Omental fat pad (tissue), 3 donors: ENCODE measurements at regions not wholly inside any gene's neighbourhood (a gene's known extent, or its start where the extent isn't known, plus 50 kb on each side); places are given as distances from the start of the nearest gene placed in this dataset.

Source experiments
- ATAC-seq: fragments of 150-250 bp; one replicate; pipeline ENCODE4 v1.9.1; 2016; ENCODE audit warnings: mild to moderate bottlenecking, moderate library complexity; ENCODE audit not compliant: low FRiP score
- DNase-seq: peaks from one replicate; pipeline ENCODE4 v3.0.0-alpha.2; 2019; ENCODE audit warnings: low spot score
- TF ChIP-seq, protein P1 (sequence below), 3 donors: fragments of 450-650 bp; IDR thresholded peaks; one replicate each; pipeline ENCODE4 v1.5.1; 2016 to 2017; ENCODE audit warnings: antibody characterized with exemption in 3 of 3, mild to moderate bottlenecking in 3 of 3, moderate library complexity in 2 of 3

DNA sequence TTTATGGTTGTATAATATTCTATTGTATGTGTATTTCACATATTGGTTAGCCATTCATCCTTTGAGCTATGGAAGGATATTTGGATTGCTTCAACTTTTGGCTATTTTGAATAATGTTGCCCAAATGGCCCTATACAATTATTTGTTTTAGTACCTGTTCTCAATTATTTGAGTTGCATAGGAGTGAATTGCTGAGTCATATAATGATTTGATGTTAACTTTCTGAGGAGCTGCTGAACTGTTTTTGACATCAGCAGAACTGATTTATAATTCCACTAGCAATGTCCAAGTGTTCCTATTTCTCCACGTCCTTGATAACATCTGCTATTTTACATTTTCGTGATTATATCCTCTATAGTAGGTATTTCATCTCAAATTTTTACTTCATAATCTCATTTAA is 839.9 kb downstream of the KCNT2 start:
- ATAC-seq (no peak), DNase-seq (no peak)
- TF ChIP-seq, protein P1, sequence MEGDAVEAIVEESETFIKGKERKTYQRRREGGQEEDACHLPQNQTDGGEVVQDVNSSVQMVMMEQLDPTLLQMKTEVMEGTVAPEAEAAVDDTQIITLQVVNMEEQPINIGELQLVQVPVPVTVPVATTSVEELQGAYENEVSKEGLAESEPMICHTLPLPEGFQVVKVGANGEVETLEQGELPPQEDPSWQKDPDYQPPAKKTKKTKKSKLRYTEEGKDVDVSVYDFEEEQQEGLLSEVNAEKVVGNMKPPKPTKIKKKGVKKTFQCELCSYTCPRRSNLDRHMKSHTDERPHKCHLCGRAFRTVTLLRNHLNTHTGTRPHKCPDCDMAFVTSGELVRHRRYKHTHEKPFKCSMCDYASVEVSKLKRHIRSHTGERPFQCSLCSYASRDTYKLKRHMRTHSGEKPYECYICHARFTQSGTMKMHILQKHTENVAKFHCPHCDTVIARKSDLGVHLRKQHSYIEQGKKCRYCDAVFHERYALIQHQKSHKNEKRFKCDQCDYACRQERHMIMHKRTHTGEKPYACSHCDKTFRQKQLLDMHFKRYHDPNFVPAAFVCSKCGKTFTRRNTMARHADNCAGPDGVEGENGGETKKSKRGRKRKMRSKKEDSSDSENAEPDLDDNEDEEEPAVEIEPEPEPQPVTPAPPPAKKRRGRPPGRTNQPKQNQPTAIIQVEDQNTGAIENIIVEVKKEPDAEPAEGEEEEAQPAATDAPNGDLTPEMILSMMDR (IDR thresholded peaks at IDR 0.05), result no peak

DNA sequence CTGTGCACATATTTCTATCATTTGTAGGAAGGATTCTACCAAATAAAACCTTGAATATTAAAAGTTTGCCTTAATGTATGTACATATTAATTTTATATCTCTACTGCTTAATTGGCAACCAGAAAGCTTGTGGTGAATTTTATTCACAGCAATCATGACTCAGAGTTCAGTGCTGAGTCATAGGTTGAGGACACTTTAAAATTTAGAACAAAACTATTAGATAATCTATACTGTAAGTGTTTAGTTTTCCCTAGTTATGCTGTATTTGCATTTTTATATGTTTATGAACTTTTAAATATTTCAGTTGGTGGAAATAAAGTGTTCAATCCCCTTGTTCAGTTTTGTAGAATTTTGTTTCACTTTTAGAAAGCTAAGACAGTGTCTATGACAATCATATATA is 841.5 kb downstream of the KCNT2 start:
- TF ChIP-seq, protein P1 (IDR thresholded peaks at IDR 0.05), result no peak
- DNase-seq, result no peak
- no peak for ATAC-seq

DNA sequence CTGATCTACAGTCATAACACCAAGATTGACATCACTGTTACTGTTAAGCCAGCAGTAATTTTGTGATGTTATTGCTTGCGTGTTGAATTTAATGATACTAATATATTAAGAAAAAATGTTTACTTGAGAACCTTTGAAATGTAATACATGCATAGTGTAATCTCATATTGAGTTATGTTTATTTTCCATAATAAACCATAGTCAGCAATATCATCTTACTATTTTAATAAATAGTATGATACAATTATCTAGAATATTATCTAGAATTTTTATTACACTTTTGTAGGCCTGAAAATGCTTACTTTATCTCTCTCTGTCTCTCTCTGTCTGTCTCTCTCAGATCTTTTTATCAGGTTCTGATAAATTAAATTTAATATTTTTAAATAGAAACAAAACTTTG is 843.1 kb downstream of the KCNT2 start:
- no peak for DNase-seq
- ATAC-seq, result no peak

DNA sequence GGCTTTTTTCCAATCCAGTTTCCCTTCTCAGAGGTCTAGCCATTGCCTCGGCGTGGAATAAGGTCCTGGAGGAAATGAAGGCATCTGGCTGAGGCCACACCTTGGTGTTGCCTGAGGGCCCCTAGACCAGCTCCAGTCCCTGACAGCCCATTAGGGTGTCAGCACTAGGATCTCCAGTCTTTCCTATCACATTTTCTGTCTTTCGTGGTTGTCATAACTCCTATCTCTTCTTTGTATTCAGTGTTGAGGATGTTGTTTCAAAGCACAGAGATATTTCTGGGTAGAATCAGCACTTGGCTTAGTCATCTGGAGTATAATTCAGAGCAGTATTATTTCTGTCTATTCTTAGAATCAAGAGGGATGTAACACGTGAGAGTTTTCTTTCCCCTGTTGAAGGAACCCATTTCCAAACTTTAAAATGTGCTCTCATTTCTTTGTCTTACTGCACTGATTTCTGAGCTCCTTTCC is 844.3 kb downstream of the KCNT2 start:
- TF ChIP-seq, protein P1 (IDR thresholded peaks at IDR 0.05), result no peak
- DNase-seq, result no peak
- no peak for ATAC-seq

More for the DNA sequence above, 843.1 kb downstream of the KCNT2 start:
- TF ChIP-seq, protein P1 (IDR thresholded peaks at IDR 0.05), result no peak

DNA sequence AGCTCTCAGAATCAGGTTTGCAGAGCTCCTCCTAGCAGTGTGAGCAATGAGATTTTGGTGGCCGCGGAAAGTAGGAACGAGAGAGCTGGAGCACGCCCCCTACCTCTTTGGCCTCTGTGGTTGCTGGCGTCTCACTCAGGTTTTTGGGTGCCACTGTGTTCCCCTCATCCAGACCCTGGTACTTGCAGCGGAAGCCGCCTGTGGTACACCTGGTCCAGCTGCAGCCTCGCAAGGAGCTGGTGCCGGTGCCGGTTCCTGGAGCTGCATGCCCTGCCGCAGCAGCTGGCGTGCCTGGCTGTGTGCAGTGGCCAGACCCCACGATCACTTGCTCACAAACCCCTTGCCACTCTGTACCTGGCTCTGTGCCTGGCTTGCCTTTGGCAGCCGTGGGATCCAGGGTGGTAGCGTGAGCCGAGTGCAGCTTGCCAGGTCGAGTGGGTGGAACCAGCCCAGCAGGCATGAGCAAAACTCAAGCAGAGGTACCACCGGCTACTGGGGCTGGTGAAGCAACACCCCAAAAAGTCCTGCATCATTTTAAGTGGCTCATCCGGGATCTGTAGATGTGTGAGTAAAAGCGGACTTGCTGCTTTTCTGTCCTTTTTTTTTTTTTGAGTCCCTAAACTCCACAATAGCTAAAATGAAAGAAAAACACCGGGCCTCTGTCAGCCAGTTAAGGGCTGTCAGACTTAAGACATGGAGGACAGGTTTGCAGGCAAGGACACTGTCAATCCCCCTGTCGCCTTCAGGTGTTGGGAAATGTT is 844.9 kb downstream of the KCNT2 start:
- no peak for DNase-seq
- ATAC-seq, result no peak
- TF ChIP-seq, protein P1 (IDR thresholded peaks at IDR 0.05), result no peak

DNA sequence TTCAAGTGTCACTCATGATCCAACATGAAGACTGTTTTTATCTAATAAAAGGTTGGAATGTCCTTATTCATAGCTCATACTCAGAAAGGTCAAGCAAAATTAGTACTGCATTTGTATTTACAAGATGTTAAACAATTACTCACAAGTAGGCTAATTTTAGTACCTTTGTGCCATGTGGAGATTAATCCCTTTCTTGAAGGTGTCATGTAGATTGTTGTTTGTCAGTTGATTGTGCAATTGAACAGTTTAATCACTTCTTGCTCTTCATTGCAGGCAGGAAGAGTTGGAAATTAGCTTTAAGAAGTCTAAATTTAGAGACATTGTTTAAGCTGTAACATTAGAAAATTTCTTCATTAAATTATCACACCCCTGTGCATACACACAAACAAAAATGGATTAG is 847.1 kb downstream of the KCNT2 start:
- ATAC-seq (no peak), DNase-seq (no peak)
- TF ChIP-seq, protein P1 (IDR thresholded peaks at IDR 0.05), result no peak

DNA sequence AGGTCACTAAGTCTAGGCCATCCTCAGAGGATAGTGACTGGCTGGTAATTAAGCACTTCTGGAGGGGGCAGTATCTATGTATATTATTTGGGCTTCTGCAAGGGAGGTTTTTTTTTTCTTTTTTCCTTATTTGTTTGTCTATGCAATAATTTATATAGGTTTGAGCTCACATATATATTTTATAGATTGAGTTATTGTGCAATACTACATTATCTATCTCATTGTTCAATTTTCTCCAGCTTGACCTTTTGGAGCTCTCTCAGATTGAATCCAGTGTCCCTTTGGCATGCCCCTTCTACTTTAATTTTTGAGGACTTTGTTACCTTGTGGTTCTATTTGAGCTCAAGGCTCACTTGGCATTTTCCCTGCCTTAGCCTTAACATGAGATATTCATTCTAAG is 852.1 kb downstream of the KCNT2 start:
- ATAC-seq (no peak), DNase-seq (no peak)
- TF ChIP-seq, protein P1 (IDR thresholded peaks at IDR 0.05), result no peak
